ENCODE measurements at regions not wholly inside any gene's neighbourhood (a gene's known extent, or its start where the extent isn't known, plus 50 kb on each side); places are given as distances from the start of the nearest gene placed in this dataset.

DNA sequence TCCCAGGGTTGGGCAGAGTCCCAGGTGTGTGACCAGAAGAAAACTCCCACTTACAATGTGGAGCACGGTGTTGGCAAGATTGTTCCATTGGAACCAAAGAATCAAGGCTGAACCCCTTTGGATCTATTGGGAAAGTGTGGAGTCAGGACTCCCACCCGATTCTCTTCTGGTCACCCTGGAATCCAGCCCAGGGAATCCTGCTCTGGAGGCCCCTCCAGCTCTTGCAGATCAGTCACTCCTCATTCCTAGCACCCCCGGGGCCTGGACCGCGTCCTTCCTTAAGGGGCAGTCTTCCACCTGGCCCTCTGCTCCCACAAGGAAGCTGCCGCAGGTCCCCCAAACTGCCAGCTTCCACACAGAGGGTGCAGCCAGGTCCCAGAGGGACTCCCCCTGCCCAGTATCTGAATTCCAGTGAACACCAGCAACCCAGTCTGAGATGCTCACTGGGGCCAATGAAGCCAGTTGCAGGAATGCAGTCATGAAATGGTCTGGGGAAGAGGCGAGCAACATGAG, 170.1 kb downstream of the GADD45G start:
- TF ChIP-seq, protein P1, sequence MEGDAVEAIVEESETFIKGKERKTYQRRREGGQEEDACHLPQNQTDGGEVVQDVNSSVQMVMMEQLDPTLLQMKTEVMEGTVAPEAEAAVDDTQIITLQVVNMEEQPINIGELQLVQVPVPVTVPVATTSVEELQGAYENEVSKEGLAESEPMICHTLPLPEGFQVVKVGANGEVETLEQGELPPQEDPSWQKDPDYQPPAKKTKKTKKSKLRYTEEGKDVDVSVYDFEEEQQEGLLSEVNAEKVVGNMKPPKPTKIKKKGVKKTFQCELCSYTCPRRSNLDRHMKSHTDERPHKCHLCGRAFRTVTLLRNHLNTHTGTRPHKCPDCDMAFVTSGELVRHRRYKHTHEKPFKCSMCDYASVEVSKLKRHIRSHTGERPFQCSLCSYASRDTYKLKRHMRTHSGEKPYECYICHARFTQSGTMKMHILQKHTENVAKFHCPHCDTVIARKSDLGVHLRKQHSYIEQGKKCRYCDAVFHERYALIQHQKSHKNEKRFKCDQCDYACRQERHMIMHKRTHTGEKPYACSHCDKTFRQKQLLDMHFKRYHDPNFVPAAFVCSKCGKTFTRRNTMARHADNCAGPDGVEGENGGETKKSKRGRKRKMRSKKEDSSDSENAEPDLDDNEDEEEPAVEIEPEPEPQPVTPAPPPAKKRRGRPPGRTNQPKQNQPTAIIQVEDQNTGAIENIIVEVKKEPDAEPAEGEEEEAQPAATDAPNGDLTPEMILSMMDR (IDR thresholded peaks at IDR 0.05) = no peak
- TF ChIP-seq POLR2A (IDR thresholded peaks at IDR 0.05) = no peak
